Neural progenitor cell (in vitro differentiated cells): ENCODE measurements at regions not wholly inside any gene's neighbourhood (a gene's known extent, or its start where the extent isn't known, plus 50 kb on each side); places are given as distances from the start of the nearest gene placed in this dataset.

Source experiments
- DNase-seq: peaks from one replicate; pipeline ENCODE4 v3.0.0-alpha.2; 2016; ENCODE audit warnings: low spot score
- H2AFZ ChIP-seq: fragments of 200-600 bp; sonication (generic); replicated peaks from 2 replicates; pipeline ENCODE4 v1.6.1; 2016; ENCODE audit warnings: antibody characterized with exemption
- H3F3A ChIP-seq: fragments of 200-600 bp; sonication (generic); 2 replicates; pipeline ENCODE4 v1.6.1; 2016; ENCODE audit warnings: antibody characterized with exemption, low read depth
- H3K27ac ChIP-seq: fragments of 200-600 bp; sonication (generic); 2 replicates; pipeline ENCODE4 v1.5.1; 2016; ENCODE audit warnings: mild to moderate bottlenecking
- H3K27me3 ChIP-seq: fragments of 200-600 bp; sonication (generic); 2 replicates; pipeline ENCODE4 v1.6.1; 2016; ENCODE audit warnings: mild to moderate bottlenecking, moderate library complexity
- H3K36me3 ChIP-seq: fragments of 200-600 bp; sonication (generic); 2 replicates; pipeline ENCODE4 v1.5.1; 2016
- H3K4me1 ChIP-seq: fragments of 200-600 bp; sonication (generic); 2 replicates; pipeline ENCODE4 v1.6.1; 2016; ENCODE audit warnings: mixed run types
- H3K4me2 ChIP-seq: fragments of 200-600 bp; sonication (generic); 2 replicates; pipeline ENCODE4 v1.6.1; 2016
- H3K4me3 ChIP-seq: fragments of 200-600 bp; sonication (generic); 2 replicates; pipeline ENCODE4 v1.5.1; 2016
- H3K79me2 ChIP-seq: fragments of 200-600 bp; sonication (generic); 2 replicates; pipeline ENCODE4 v1.6.1; 2016; ENCODE audit warnings: low read depth
- H3K9ac ChIP-seq: fragments of 200-600 bp; sonication (generic); 2 replicates; pipeline ENCODE4 v1.6.1; 2016
- H3K9me3 ChIP-seq: fragments of 200-600 bp; sonication (generic); 2 replicates; pipeline ENCODE4 v1.5.1; 2016; ENCODE audit warnings: low read depth
- H4K20me1 ChIP-seq: fragments of 200-600 bp; sonication (generic); 2 replicates; pipeline ENCODE4 v1.6.1; 2016; ENCODE audit warnings: low read depth
- H3K27ac Mint-ChIP-seq: 3 replicates; pipeline ENCODE4 v1.8.0; 2021; ENCODE audit warnings: mixed read lengths
- H3K27me3 Mint-ChIP-seq: 2 replicates; pipeline ENCODE4 v1.8.0; 2022; ENCODE audit warnings: low read depth, mild to moderate bottlenecking, inconsistent platforms, moderate library complexity, mixed read lengths; ENCODE audit not compliant: insufficient read depth
- H3K36me3 Mint-ChIP-seq: 3 replicates; pipeline ENCODE4 v1.8.0; 2021; ENCODE audit warnings: mixed read lengths
- H3K4me1 Mint-ChIP-seq: 3 replicates; pipeline ENCODE4 v1.8.0; 2021; ENCODE audit warnings: mixed read lengths
- H3K4me3 Mint-ChIP-seq: 3 replicates; pipeline ENCODE4 v1.8.0; 2021; ENCODE audit warnings: mild to moderate bottlenecking, moderate library complexity, mixed read lengths
- H3K9me3 Mint-ChIP-seq: 3 replicates; pipeline ENCODE4 v1.8.0; 2020; ENCODE audit warnings: mixed read lengths
- CTCF ChIP-seq: fragments of 200-600 bp; sonication (generic); IDR thresholded peaks from 2 replicates; pipeline ENCODE4 v1.5.1; 2017; ENCODE audit warnings: antibody characterized with exemption, mild to moderate bottlenecking
- EZH2 ChIP-seq: fragments of 200-600 bp; sonication (generic); IDR thresholded peaks from 2 replicates; pipeline ENCODE4 v1.6.1; 2017; ENCODE audit warnings: antibody characterized with exemption, mild to moderate bottlenecking, moderate library complexity
- EZH2phosphoT487 ChIP-seq: fragments of 200-600 bp; sonication (generic); IDR thresholded peaks from 2 replicates; pipeline ENCODE4 v1.6.1; 2017; ENCODE audit warnings: antibody characterized with exemption

- H3K27ac ChIP-seq, result no peak overlapping the region
- H3K9ac ChIP-seq, result no peak overlapping the region
- H3K79me2 ChIP-seq, result no peaks in the 10 kb centered on the region
- no peaks in the 10 kb centered on the region for H4K20me1 ChIP-seq
- TF ChIP-seq CTCF, result no peak
- TF ChIP-seq EZH2, result no peak
- TF ChIP-seq EZH2phosphoT487, result no peak
- no peaks in the 10 kb centered on the region for H3K4me1 ChIP-seq
- H3F3A ChIP-seq, result no peaks in the 10 kb centered on the region
- no peak overlapping the region for H3K4me3 ChIP-seq
- no peak for DNase-seq
- Mint-ChIP-seq H3K4me3 (no peak overlapping the region), H3K9me3 (peaks cover 12% of the 10 kb centered on the region), H3K36me3 (no peaks in the 10 kb centered on the region), H3K4me1 (peaks cover 3% of the 10 kb centered on the region), H3K27me3 (peaks cover 2% of the 10 kb centered on the region), H3K27ac (no peak overlapping the region)
- H3K27me3 ChIP-seq, result no peaks in the 10 kb centered on the region
- no peaks in the 10 kb centered on the region for H3K9me3 ChIP-seq
- no peak overlapping the region for H3K4me2 ChIP-seq
- no peak overlapping the region for H2AFZ ChIP-seq
- H3K36me3 ChIP-seq, result no peaks in the 10 kb centered on the region
These were observed 415.1 kb upstream of the FZD8 start for GRCh38 chr10:36057180-36057579.

DNA sequence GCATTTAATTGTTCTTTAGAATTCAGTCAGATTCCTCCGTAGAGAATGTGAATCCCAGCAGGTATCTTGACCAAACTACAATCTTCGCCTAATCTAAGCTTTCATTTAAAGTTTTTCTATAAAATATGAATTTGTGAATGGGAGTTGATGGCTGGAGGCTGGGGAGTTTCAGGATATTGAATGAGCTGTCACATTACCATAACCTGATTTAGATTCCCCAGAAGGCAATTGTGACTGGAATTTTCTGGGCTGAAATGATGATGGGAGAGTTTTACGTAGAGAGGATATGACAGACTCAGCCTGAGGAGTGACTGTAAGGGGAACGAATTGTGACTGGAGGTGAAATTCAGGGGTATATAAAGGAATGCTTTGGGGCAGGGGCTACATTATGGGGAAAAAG, 411.7 kb upstream of the FZD8 start:
- H3K9me3 ChIP-seq, result no peaks in the 10 kb centered on the region
- no peaks in the 10 kb centered on the region for H3K4me1 ChIP-seq
- H3F3A ChIP-seq, result no peaks in the 10 kb centered on the region
- H4K20me1 ChIP-seq, result no peaks in the 10 kb centered on the region
- H3K4me3 ChIP-seq, result no peak overlapping the region
- TF ChIP-seq EZH2phosphoT487 (no peak), CTCF (no peak), EZH2 (no peak)
- H3K4me2 ChIP-seq, result no peak overlapping the region
- DNase-seq, result no peak
- H3K27ac ChIP-seq, result no peak overlapping the region
- no peak overlapping the region for H3K27ac Mint-ChIP-seq
- peaks cover 12% of the 10 kb centered on the region for H3K9me3 Mint-ChIP-seq
- H3K27me3 Mint-ChIP-seq, result no peaks in the 10 kb centered on the region
- no peak overlapping the region for H2AFZ ChIP-seq
- no peaks in the 10 kb centered on the region for H3K36me3 Mint-ChIP-seq
- no peaks in the 10 kb centered on the region for H3K4me1 Mint-ChIP-seq
- no peaks in the 10 kb centered on the region for H3K79me2 ChIP-seq
- H3K4me3 Mint-ChIP-seq, result no peak overlapping the region
- no peaks in the 10 kb centered on the region for H3K36me3 ChIP-seq
- no peak overlapping the region for H3K9ac ChIP-seq
- no peaks in the 10 kb centered on the region for H3K27me3 ChIP-seq

GRCh38 chr10:36053271-36053670, 411.2 kb upstream of the FZD8 start:
- Histone ChIP-seq H3F3A (no peaks in the 10 kb centered on the region), H2AFZ (no peak overlapping the region), H3K9ac (no peak overlapping the region), H3K9me3 (no peaks in the 10 kb centered on the region), H3K79me2 (no peaks in the 10 kb centered on the region), H3K4me3 (no peak overlapping the region), H3K36me3 (no peaks in the 10 kb centered on the region), H3K27ac (no peak overlapping the region), H3K4me2 (no peak overlapping the region), H3K4me1 (no peaks in the 10 kb centered on the region), H3K27me3 (no peaks in the 10 kb centered on the region), H4K20me1 (no peaks in the 10 kb centered on the region)
- no peaks in the 10 kb centered on the region for H3K27me3 Mint-ChIP-seq
- no peak overlapping the region for H3K27ac Mint-ChIP-seq
- no peak for DNase-seq
- no peaks in the 10 kb centered on the region for H3K4me1 Mint-ChIP-seq
- H3K36me3 Mint-ChIP-seq, result no peaks in the 10 kb centered on the region
- H3K4me3 Mint-ChIP-seq, result no peak overlapping the region
- TF ChIP-seq EZH2phosphoT487 (no peak), EZH2 (no peak), CTCF (no peak)
- H3K9me3 Mint-ChIP-seq, result peaks cover 12% of the 10 kb centered on the region

DNA sequence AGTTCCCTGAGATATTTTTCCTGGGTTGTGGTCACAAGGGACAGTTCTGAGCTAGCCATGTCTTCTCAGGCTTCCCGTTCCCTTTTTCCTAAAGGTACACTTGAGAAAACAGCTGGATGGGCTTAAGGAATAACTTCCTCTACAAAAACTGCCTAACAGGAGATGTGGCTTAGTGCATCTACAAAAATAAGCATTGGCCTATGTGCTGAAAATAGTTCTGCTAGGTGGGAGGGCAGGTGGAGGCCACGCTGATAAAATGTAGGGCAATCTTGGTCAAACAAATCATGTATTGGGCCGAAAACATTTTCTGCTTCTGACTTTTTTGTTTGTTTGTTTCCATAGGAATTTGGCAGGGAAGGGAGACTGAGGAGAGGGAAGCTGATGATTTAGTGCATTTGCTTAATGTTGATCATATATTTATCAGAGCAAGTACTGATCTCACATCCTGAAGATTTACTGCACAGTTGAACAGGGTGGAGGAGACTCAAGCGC, 409.4 kb upstream of the FZD8 start:
- H3K4me1 ChIP-seq, result no peaks in the 10 kb centered on the region
- no peaks in the 10 kb centered on the region for H4K20me1 ChIP-seq
- no peak overlapping the region for H3K27ac ChIP-seq
- H3K9ac ChIP-seq, result no peak overlapping the region
- no peaks in the 10 kb centered on the region for H3K27me3 ChIP-seq
- Mint-ChIP-seq H3K4me3 (no peak overlapping the region), H3K9me3 (peaks cover 15% of the 10 kb centered on the region), H3K27ac (no peak overlapping the region), H3K36me3 (no peaks in the 10 kb centered on the region), H3K27me3 (peaks cover 2% of the 10 kb centered on the region), H3K4me1 (no peaks in the 10 kb centered on the region)
- H2AFZ ChIP-seq, result no peak overlapping the region
- no peak overlapping the region for H3K4me2 ChIP-seq
- no peaks in the 10 kb centered on the region for H3K79me2 ChIP-seq
- H3F3A ChIP-seq, result no peaks in the 10 kb centered on the region
- TF ChIP-seq EZH2phosphoT487 (no peak), EZH2 (no peak), CTCF (no peak)
- H3K9me3 ChIP-seq, result no peaks in the 10 kb centered on the region
- DNase-seq, result no peak
- no peaks in the 10 kb centered on the region for H3K36me3 ChIP-seq
- no peak overlapping the region for H3K4me3 ChIP-seq
